ENCODE measurements at regions not wholly inside any gene's neighbourhood (a gene's known extent, or its start where the extent isn't known, plus 50 kb on each side); places are given as distances from the start of the nearest gene placed in this dataset.

- no peaks in the 10 kb centered on the region for H3K4me1 Mint-ChIP-seq
- TF ChIP-seq ZNF331 (CRISPR knock-in tag; IDR thresholded peaks at IDR 0.05; ENCODE audit: low read depth) (no peak), NANOG (IDR thresholded peaks at IDR 0.05; ENCODE audit: borderline replicate concordance) (no peak), ZNF462 (CRISPR knock-in tag; IDR thresholded peaks at IDR 0.05) (no peak), ETS1 (IDR thresholded peaks at IDR 0.05) (no peak), EZH2phosphoT487 (IDR thresholded peaks at IDR 0.05; ENCODE audit: unreplicated experiment) (no peak), STAT1 (IDR thresholded peaks at IDR 0.05; ENCODE audit: unreplicated experiment) (no peak), CTCF (conservative IDR thresholded peaks at IDR 0.05; ENCODE audit: low read depth in 2 of 2) (no peak), JUNB (IDR thresholded peaks at IDR 0.05; ENCODE audit: unreplicated experiment) (no peak), CREB1 (CRISPR knock-in tag; IDR thresholded peaks at IDR 0.05; ENCODE audit: low read depth) (no peak)
- no peaks in the 10 kb centered on the region for H3K27me3 Mint-ChIP-seq (ENCODE audit: insufficient read depth, low read depth, poor library complexity)
- Histone ChIP-seq H3K9me2 (ENCODE audit: insufficient read depth) (no peaks in the 10 kb centered on the region), H3K4me3 (no peak overlapping the region), H3K79me2 (replicated peaks; ENCODE audit: insufficient read depth) (no peaks in the 10 kb centered on the region), H3K27ac (ENCODE audit: low read depth) (no peak overlapping the region), H3K27me3 (ENCODE audit: insufficient read depth) (no peaks in the 10 kb centered on the region), H3F3A (replicated peaks; ENCODE audit: low read depth) (no peaks in the 10 kb centered on the region), H3K4me1 (ENCODE audit: insufficient read depth) (no peaks in the 10 kb centered on the region), H2AFZ (no peak overlapping the region), H3K36me3 (ENCODE audit: insufficient read depth) (no peaks in the 10 kb centered on the region), H4K20me1 (replicated peaks; ENCODE audit: insufficient read depth) (no peaks in the 10 kb centered on the region), H3K4me2 (no peak overlapping the region)
- DNase-seq (ENCODE audit: low spot score) (no peak), ATAC-seq (no peak)
- no peak overlapping the region for H3K4me3 Mint-ChIP-seq
- no peaks in the 10 kb centered on the region for H3K36me3 Mint-ChIP-seq (ENCODE audit: low read depth)
- H3K27ac Mint-ChIP-seq: no peak overlapping the region
- no peaks in the 10 kb centered on the region for H3K9me3 Mint-ChIP-seq
Observed at GRCh38 chr5:87008751-87009560, 258.7 kb upstream of the RASA1 start.

Measured in GM23338 (cell line).